Heart left ventricle (tissue), 16 donors: ENCODE measurements at regions not wholly inside any gene's neighbourhood (a gene's known extent, or its start where the extent isn't known, plus 50 kb on each side); places are given as distances from the start of the nearest gene placed in this dataset.

ENCODE experiments used
- ATAC-seq, 4 donors: fragments of 200-7000 bp; cut with Tn5 transposase; one replicate each; pipeline ENCODE4 v1.9.1; 2020 to 2022; ENCODE audit warnings: moderate library complexity in 4 of 4, mild to moderate bottlenecking in 3 of 4, moderate number of reproducible peaks in 1 of 4
- DNase-seq, 5 donors: peaks; one replicate each; pipeline ENCODE4 v3.0.0-alpha.2; 2020
- H3K27ac ChIP-seq, 12 donors: fragments of 200-600 bp; sonication (generic) in 4 of 12; one replicate each; pipeline versions ENCODE4 v1.5.0 to v1.8.0; 2016 to 2022; ENCODE audit warnings: mild to moderate bottlenecking in 2 of 12
- H3K27me3 ChIP-seq, 9 donors: fragments of 200-600 bp; sonication (generic) in 2 of 9; one replicate each; pipeline versions ENCODE4 v1.5.1 to v1.8.0; 2016 to 2022; ENCODE audit warnings: mild to moderate bottlenecking in 3 of 9
- H3K36me3 ChIP-seq, 9 donors: fragments of 200-600 bp; sonication (generic) in 2 of 9; one replicate each; pipeline versions ENCODE4 v1.5.0 to v1.8.0; 2018 to 2022; ENCODE audit warnings: mild to moderate bottlenecking in 2 of 9
- H3K4me1 ChIP-seq, 12 donors: fragments of 200-600 bp; sonication (generic) in 4 of 12; one replicate each; pipeline versions ENCODE4 v1.5.0 to v1.8.0; 2016 to 2022; ENCODE audit warnings: mild to moderate bottlenecking in 3 of 12
- H3K4me3 ChIP-seq, 12 donors: fragments of 200-600 bp; sonication (generic) in 4 of 12; one replicate each; pipeline versions ENCODE4 v1.5.0 to v1.8.0; 2017 to 2022; ENCODE audit warnings: mild to moderate bottlenecking in 9 of 12, moderate library complexity in 4 of 12
- H3K9me3 ChIP-seq, 12 donors: fragments of 200-600 bp; sonication (generic) in 4 of 12; one replicate each; pipeline versions ENCODE4 v1.5.0 to v1.8.0; 2016 to 2022; ENCODE audit warnings: mild to moderate bottlenecking in 1 of 12
- CTCF ChIP-seq, 12 donors: fragments of 200-600 bp; sonication (generic) in 4 of 12; IDR thresholded peaks; one replicate each; pipeline versions ENCODE4 v1.5.0 to v1.8.0; 2018 to 2022; ENCODE audit warnings: antibody characterized with exemption in 12 of 12, mild to moderate bottlenecking in 5 of 12
- POLR2A ChIP-seq, 2 donors: fragments of 450-650 bp; IDR thresholded peaks; one replicate each; pipeline ENCODE4 v1.6.1; 2017; ENCODE audit warnings: antibody characterized with exemption in 2 of 2, mild to moderate bottlenecking in 2 of 2, moderate library complexity in 2 of 2
- WGBS, 4 donors: extraction: QIAGEN DNeasy Blood & Tissue Kit in 2 of 4; methylation state at CpG; one replicate each; pipeline versions ENCODE4 v1.1.5 to v1.1.7; 2013 to 2018; 5-methylcytosine and 5-hydroxymethylcytosine counted together
- intact Hi-C, 10 donors: fragments of 100-400 bp; cut with DNase I; formaldehyde crosslinking; loops; one replicate each; pipeline versions ENCODE4 v1.11.1 to v1.14.2; 2022
- donor health status: ischemic (EF 13 %, LVEDD 7.1; RV severe dilation, severe dysfunction).
- donor health status: healthy with polysubstance abuse.
- donor health status: DM: no; HTN: yes; CAD: no.
- donor health status: DM: no; HTN: no; CAD: no.
- donor health status: ischemic (EF 25% LVEDD 6.9; RV normal size, moderate dysfunction).
- donor health status: ischemic (EF 25% LVEDD 5.7; RV mildly dilated, moderate dysfunction).
- donor health status: healthy.
- donor health status: DM: yes; HTN: yes; CAD: no.
- donor health status: ischemic (EF 35%, LVEDD 5.7; RV mildly dilated, moderate dysfunction).
- donor health status: nonischemic (EF 11% LVEDD 7.7; RV severe dilation, severe dysfunction).
- donor health status: DM: yes; HTN: yes; CAD: no.
- donor health status: PGD.
- donor health status: ischemic (EF 29% LVEDD 5.4; RV normal size, mild dysfunction).
- donor health status: nonischemic (EF 23%, LVEDD 6.1; RV moderate dilation, normal function).

- H3K9me3 ChIP-seq, result no peaks in the 10 kb centered on the region
- H3K27ac ChIP-seq, result no peak overlapping the region
- TF ChIP-seq POLR2A (IDR thresholded peaks at IDR 0.05), result no peak
- no peak for TF ChIP-seq CTCF (IDR thresholded peaks at IDR 0.05)
- ATAC-seq, result no peak
- peaks cover 0 to 40% (median 4%) of the 10 kb centered on the region in 9 donors for H3K27me3 ChIP-seq
- no peaks in the 10 kb centered on the region for H3K36me3 ChIP-seq
- H3K4me3 ChIP-seq, result no peak overlapping the region
- WGBS, 4 donors, result 77 to 89% (median 83%) methylated on average over 11 of the region's 11 CpGs
- DNase-seq, result no peak
- intact Hi-C loops, result loop anchor here in 2 of 10 donors (5.0 to 10.0 kb wide), 3 partner anchors 50 to 543 kb away; partner anchors contain the start of gene RAD51AP1 (in 1 of the 2)
- no peaks in the 10 kb centered on the region for H3K4me1 ChIP-seq
These were observed 118.8 kb upstream of the PARP11 start for GRCh38 chr12:3991798-3992580.

- Histone ChIP-seq H3K27ac (no peak overlapping the region), H3K36me3 (no peaks in the 10 kb centered on the region), H3K27me3 (peaks cover 0 to 40% (median 4%) of the 10 kb centered on the region in 9 donors), H3K4me1 (no peaks in the 10 kb centered on the region), H3K4me3 (no peak overlapping the region), H3K9me3 (no peaks in the 10 kb centered on the region)
- TF ChIP-seq CTCF (IDR thresholded peaks at IDR 0.05) (no peak), POLR2A (IDR thresholded peaks at IDR 0.05) (no peak)
- intact Hi-C loops, result loop anchor here in 2 of 10 donors (5.0 to 10.0 kb wide), 3 partner anchors 52 to 544 kb away; partner anchors contain the start of gene RAD51AP1 (in 1 of the 2)
- DNase-seq (no peak), ATAC-seq (no peak)
- 68 to 71% (median 69%) methylated on average over 19 to 26 of the region's 26 CpGs for WGBS, 4 donors
These were observed 117.5 kb upstream of the PARP11 start for GRCh38 chr12:3990501-3991280.

- DNase-seq (no peak), ATAC-seq (no peak)
- peaks cover 0 to 3% (median under 1%) of the 10 kb centered on the region in 12 donors for H3K9me3 ChIP-seq
- H3K27me3 ChIP-seq, result peaks cover 0 to 40% (median 4%) of the 10 kb centered on the region in 9 donors
- no peak overlapping the region for H3K27ac ChIP-seq
- H3K4me3 ChIP-seq, result no peak overlapping the region
- TF ChIP-seq CTCF (IDR thresholded peaks at IDR 0.05) (no peak), POLR2A (IDR thresholded peaks at IDR 0.05) (no peak)
- 64 to 74% (median 72%) methylated on average over 2 of the region's 2 CpGs for WGBS, 4 donors
- H3K36me3 ChIP-seq, result no peaks in the 10 kb centered on the region
- intact Hi-C loops, result loop anchor here in 1 of 10 donors (5.0 kb wide), 1 partner anchor 48 kb away; no protein-coding TSS in a partner anchor
- no peaks in the 10 kb centered on the region for H3K4me1 ChIP-seq
These were observed 116.0 kb upstream of the PARP11 start for GRCh38 chr12:3989218-3989550.
